ENCODE measurements at regions not wholly inside any gene's neighbourhood (a gene's known extent, or its start where the extent isn't known, plus 50 kb on each side); places are given as distances from the start of the nearest gene placed in this dataset.
"Not testable (repeated sequence)": the region's sequence is repeated elsewhere in the genome, so short reads cannot be mapped to it uniquely, and the experiment has no call there.

- no peak for TF ChIP-seq CTCF (IDR thresholded peaks at IDR 0.05; ENCODE audit: unreplicated experiment in 3 of 3)
- Mint-ChIP-seq H3K4me3 (no peak overlapping the region), H3K9me3 (peaks cover 4% of the 10 kb centered on the region), H3K36me3 (ENCODE audit: low read depth) (no peaks in the 10 kb centered on the region), H3K27ac (no peak overlapping the region), H3K27me3 (ENCODE audit: low read depth) (no peaks in the 10 kb centered on the region), H3K4me1 (peaks cover 10% of the 10 kb centered on the region)
These were observed 154.8 kb upstream of the IRS2 start for GRCh38 chr13:109941221-109941620.

DNA sequence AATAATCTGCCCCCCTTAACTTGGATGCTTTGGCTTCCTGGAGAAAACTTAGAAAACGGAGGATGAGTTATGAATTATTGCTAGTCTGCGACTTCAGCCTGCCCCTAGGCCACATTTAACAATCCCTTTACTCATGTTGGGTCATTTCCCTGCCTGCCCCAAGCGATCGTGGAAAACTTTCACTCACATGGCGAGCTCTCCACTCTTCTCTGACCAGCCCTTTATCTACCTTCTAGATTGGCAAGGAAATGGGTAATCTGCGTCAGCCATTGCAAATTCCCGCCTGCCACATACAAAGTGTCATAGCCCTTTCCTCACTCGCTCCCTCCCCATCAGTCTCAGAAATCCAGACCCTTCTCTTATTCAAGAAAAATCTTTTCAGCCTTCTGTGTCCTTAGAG is 154.3 kb upstream of the IRS2 start:
- Mint-ChIP-seq H3K36me3 (ENCODE audit: low read depth) (no peaks in the 10 kb centered on the region), H3K4me1 (peaks cover 10% of the 10 kb centered on the region), H3K4me3 (no peak overlapping the region), H3K9me3 (peaks cover 3% of the 10 kb centered on the region), H3K27me3 (ENCODE audit: low read depth) (no peaks in the 10 kb centered on the region), H3K27ac (no peak overlapping the region)
- no peak for TF ChIP-seq CTCF (IDR thresholded peaks at IDR 0.05; ENCODE audit: unreplicated experiment in 3 of 3)

GRCh38 chr13:109939838-109940237 is 153.5 kb upstream of the IRS2 start:
- H3K27ac Mint-ChIP-seq: no peak overlapping the region
- H3K27me3 Mint-ChIP-seq (ENCODE audit: low read depth): no peaks in the 10 kb centered on the region
- no peak overlapping the region for H3K4me3 Mint-ChIP-seq
- no peaks in the 10 kb centered on the region for H3K9me3 Mint-ChIP-seq
- no peak for TF ChIP-seq CTCF (IDR thresholded peaks at IDR 0.05; ENCODE audit: unreplicated experiment in 3 of 3)
- H3K36me3 Mint-ChIP-seq (ENCODE audit: low read depth): no peaks in the 10 kb centered on the region
- peaks cover 10% of the 10 kb centered on the region for H3K4me1 Mint-ChIP-seq

- no peak for TF ChIP-seq CTCF (IDR thresholded peaks at IDR 0.05; ENCODE audit: unreplicated experiment in 3 of 3)
- Mint-ChIP-seq H3K9me3 (peaks cover 2% of the 10 kb centered on the region), H3K27me3 (ENCODE audit: low read depth) (no peaks in the 10 kb centered on the region), H3K4me1 (peaks cover 10% of the 10 kb centered on the region), H3K4me3 (no peak overlapping the region), H3K36me3 (ENCODE audit: low read depth) (no peaks in the 10 kb centered on the region), H3K27ac (peak overlapping the region in 2 of 3 experiments; percentile 30 to 41)
These were observed 152.8 kb upstream of the IRS2 start for GRCh38 chr13:109939180-109939579.

GRCh38 chr13:109938255-109938936 is 152.0 kb upstream of the IRS2 start:
- no peak for TF ChIP-seq CTCF (IDR thresholded peaks at IDR 0.05; ENCODE audit: unreplicated experiment in 3 of 3)

DNA sequence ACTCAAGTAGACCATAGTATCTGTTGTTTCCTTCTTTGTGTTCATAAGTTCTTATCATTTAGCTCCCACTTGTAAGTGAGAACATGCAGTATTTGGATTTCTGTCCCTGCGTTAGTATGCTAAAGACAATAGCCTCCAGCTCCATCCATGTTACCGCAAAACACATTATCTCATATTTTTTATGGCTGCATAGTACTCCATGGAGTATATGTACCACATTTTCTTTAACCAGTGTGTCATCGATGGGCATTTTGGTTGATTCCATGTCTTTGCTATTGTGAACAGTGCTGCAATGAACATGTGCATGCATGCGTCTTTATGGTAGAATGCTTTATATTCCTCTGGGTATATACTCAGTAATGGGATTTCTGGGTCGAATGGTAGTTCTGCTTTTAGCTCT is 148.1 kb upstream of the IRS2 start:
- not testable (repeated sequence) for H3K4me1 Mint-ChIP-seq; H3K9me3 Mint-ChIP-seq; H3K27me3 Mint-ChIP-seq (ENCODE audit: low read depth); H3K4me3 Mint-ChIP-seq; H3K36me3 Mint-ChIP-seq (ENCODE audit: low read depth); H3K27ac Mint-ChIP-seq

More at GRCh38 chr13:109938255-109938936, 152.0 kb upstream of the IRS2 start:
- Mint-ChIP-seq H3K27ac (peak overlapping the region in 1 of 3 experiments; percentile 41), H3K4me1 (peaks cover 10% of the 10 kb centered on the region), H3K27me3 (ENCODE audit: low read depth) (no peaks in the 10 kb centered on the region), H3K36me3 (ENCODE audit: low read depth) (no peaks in the 10 kb centered on the region), H3K9me3 (peaks cover 2% of the 10 kb centered on the region), H3K4me3 (no peak overlapping the region)

Data from nephron (organoid).